ENCODE measurements at regions not wholly inside any gene's neighbourhood (a gene's known extent, or its start where the extent isn't known, plus 50 kb on each side); places are given as distances from the start of the nearest gene placed in this dataset.
A peak's percentile ranks its signal among the peaks of the same experiment; 100 is the strongest.

- TF ChIP-seq CTCF (IDR thresholded peaks at IDR 0.05): no peak
- no peak overlapping the region for H3K4me3 ChIP-seq
- H3K36me3 ChIP-seq: no peaks in the 10 kb centered on the region
- H3K27ac ChIP-seq: no peak overlapping the region
- intact Hi-C loops (cut with DNase I): no loop called here
- ATAC-seq (no peak), DNase-seq (peak in 1 of 4 donors; percentile 0)
- H3K9me3 ChIP-seq: peaks cover 0 to 13% of the 10 kb centered on the region in 2 donors
- H3K4me1 ChIP-seq: no peaks in the 10 kb centered on the region
- H3K27me3 ChIP-seq: no peaks in the 10 kb centered on the region
Observed at GRCh38 chr2:164368896-164369295, 252.4 kb downstream of the GRB14 start.

- H3K4me3 ChIP-seq: no peak overlapping the region
- H3K36me3 ChIP-seq: no peaks in the 10 kb centered on the region
- H3K27me3 ChIP-seq: no peaks in the 10 kb centered on the region
- no peak for TF ChIP-seq CTCF (IDR thresholded peaks at IDR 0.05)
- H3K27ac ChIP-seq: no peak overlapping the region
- DNase-seq: no peak
- H3K9me3 ChIP-seq: no peaks in the 10 kb centered on the region
- H3K4me1 ChIP-seq: no peaks in the 10 kb centered on the region
- no peak for ATAC-seq
- intact Hi-C loops (cut with DNase I): no loop called here
Observed at GRCh38 chr2:164363646-164364045, 257.6 kb downstream of the GRB14 start.

GRCh38 chr2:164351536-164351935, 269.7 kb downstream of the GRB14 start:
- Histone ChIP-seq H3K4me1 (no peaks in the 10 kb centered on the region), H3K27me3 (no peaks in the 10 kb centered on the region), H3K36me3 (no peaks in the 10 kb centered on the region), H3K27ac (no peak overlapping the region), H3K4me3 (no peak overlapping the region), H3K9me3 (no peaks in the 10 kb centered on the region)
- ATAC-seq (no peak), DNase-seq (no peak)
- no peak for TF ChIP-seq CTCF (IDR thresholded peaks at IDR 0.05)
- intact Hi-C loops (cut with DNase I): no loop called here

GRCh38 chr2:164335947-164336346, 285.3 kb downstream of the GRB14 start:
- Histone ChIP-seq H3K4me1 (no peaks in the 10 kb centered on the region), H3K27ac (no peak overlapping the region), H3K4me3 (no peak overlapping the region), H3K36me3 (no peaks in the 10 kb centered on the region), H3K27me3 (no peaks in the 10 kb centered on the region), H3K9me3 (no peaks in the 10 kb centered on the region)
- TF ChIP-seq CTCF (IDR thresholded peaks at IDR 0.05): no peak
- intact Hi-C loops (cut with DNase I): no loop called here
- peak; percentile 100 for ATAC-seq
- DNase-seq: peak in 2 of 4 donors; percentile 3 to 44

- ATAC-seq: no peak
Observed at GRCh38 chr2:164335128-164335527, 286.2 kb downstream of the GRB14 start.

More at GRCh38 chr2:164335128-164335527, 286.2 kb downstream of the GRB14 start:
- TF ChIP-seq CTCF (IDR thresholded peaks at IDR 0.05): no peak
- Histone ChIP-seq H3K27ac (no peak overlapping the region), H3K4me3 (no peak overlapping the region), H3K4me1 (no peaks in the 10 kb centered on the region), H3K9me3 (no peaks in the 10 kb centered on the region), H3K36me3 (no peaks in the 10 kb centered on the region), H3K27me3 (no peaks in the 10 kb centered on the region)
- intact Hi-C loops (cut with DNase I): no loop called here
- no peak for DNase-seq

Data from left lung (tissue), 4 donors.